PFSK-1 (cell line): ENCODE measurements at regions not wholly inside any gene's neighbourhood (a gene's known extent, or its start where the extent isn't known, plus 50 kb on each side); places are given as distances from the start of the nearest gene placed in this dataset.

Source experiments
- POLR2AphosphoS5 ChIP-seq: IDR thresholded peaks from 2 replicates; pipeline ENCODE4 v1.6.1; 2012; ENCODE audit warnings: low read depth, mild to moderate bottlenecking, control low read depth, low read length, moderate library complexity
- TAF1 ChIP-seq: IDR thresholded peaks from 2 replicates; pipeline ENCODE4 v1.6.1; 2012; ENCODE audit warnings: low read length, control low read depth, borderline replicate concordance; ENCODE audit not compliant: insufficient read depth
- TF ChIP-seq, protein P1 (sequence below), 2 experiments: IDR thresholded peaks; 2 replicates each; pipeline versions ENCODE4 v1.6.1 to v1.8.0; 2011 to 2012; ENCODE audit warnings: low read depth in 2 of 2, low read length in 2 of 2, control low read depth in 1 of 2, inconsistent platforms in 1 of 2, mild to moderate bottlenecking in 1 of 2, moderate library complexity in 1 of 2; ENCODE audit not compliant: insufficient read depth in 1 of 2

DNA sequence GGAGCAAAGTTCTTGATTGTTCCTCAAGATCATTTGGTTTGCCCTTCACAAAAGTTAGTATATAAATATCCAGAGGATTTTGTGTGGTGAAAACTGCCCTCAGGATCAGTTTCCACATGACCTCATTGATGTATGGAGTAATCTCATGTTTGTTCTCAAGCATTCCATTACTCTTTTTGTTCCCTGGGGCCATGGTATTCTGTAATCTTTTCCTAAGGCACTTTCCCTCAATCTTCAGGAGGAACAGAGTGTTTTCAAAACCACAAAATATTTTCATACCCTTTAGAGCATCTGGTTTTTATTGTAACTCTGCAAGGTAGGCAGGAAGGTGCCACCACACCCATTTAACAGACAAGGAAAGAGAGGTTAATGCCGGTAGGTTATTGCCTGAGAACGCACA is 99.6 kb downstream of the FAM181B start:
- no peak for TF ChIP-seq POLR2AphosphoS5
- TF ChIP-seq, protein P1, sequence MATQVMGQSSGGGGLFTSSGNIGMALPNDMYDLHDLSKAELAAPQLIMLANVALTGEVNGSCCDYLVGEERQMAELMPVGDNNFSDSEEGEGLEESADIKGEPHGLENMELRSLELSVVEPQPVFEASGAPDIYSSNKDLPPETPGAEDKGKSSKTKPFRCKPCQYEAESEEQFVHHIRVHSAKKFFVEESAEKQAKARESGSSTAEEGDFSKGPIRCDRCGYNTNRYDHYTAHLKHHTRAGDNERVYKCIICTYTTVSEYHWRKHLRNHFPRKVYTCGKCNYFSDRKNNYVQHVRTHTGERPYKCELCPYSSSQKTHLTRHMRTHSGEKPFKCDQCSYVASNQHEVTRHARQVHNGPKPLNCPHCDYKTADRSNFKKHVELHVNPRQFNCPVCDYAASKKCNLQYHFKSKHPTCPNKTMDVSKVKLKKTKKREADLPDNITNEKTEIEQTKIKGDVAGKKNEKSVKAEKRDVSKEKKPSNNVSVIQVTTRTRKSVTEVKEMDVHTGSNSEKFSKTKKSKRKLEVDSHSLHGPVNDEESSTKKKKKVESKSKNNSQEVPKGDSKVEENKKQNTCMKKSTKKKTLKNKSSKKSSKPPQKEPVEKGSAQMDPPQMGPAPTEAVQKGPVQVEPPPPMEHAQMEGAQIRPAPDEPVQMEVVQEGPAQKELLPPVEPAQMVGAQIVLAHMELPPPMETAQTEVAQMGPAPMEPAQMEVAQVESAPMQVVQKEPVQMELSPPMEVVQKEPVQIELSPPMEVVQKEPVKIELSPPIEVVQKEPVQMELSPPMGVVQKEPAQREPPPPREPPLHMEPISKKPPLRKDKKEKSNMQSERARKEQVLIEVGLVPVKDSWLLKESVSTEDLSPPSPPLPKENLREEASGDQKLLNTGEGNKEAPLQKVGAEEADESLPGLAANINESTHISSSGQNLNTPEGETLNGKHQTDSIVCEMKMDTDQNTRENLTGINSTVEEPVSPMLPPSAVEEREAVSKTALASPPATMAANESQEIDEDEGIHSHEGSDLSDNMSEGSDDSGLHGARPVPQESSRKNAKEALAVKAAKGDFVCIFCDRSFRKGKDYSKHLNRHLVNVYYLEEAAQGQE (IDR thresholded peaks at IDR 0.05; ENCODE audit: insufficient read depth in 1 of 2, low read depth in 2 of 2, low read length in 2 of 2): no peak
- TF ChIP-seq TAF1: no peak
